Esophagus muscularis mucosa (tissue), 4 donors: ENCODE measurements at regions not wholly inside any gene's neighbourhood (a gene's known extent, or its start where the extent isn't known, plus 50 kb on each side); places are given as distances from the start of the nearest gene placed in this dataset.
"Not testable (repeated sequence)": the region's sequence is repeated elsewhere in the genome, so short reads cannot be mapped to it uniquely, and the experiment has no call there.

ENCODE experiments used
- DNase-seq: peaks from one replicate; pipeline ENCODE4 v3.0.0-alpha.2; 2017; ENCODE audit errors: extremely low spot score
- H3K27ac ChIP-seq, 4 donors: fragments of 200-600 bp; sonication (generic); replicated peaks in 1 of 4; 1 replicate in 3 of 4; 2 replicates in 1 of 4; pipeline ENCODE4 v1.5.1; 2016 to 2019; ENCODE audit warnings: mild to moderate bottlenecking in 1 of 4
- H3K27me3 ChIP-seq, 4 donors: fragments of 200-600 bp; sonication (generic); one replicate each; pipeline versions ENCODE4 v1.5.1 to v1.6.0; 2016 to 2019
- H3K36me3 ChIP-seq, 4 donors: fragments of 200-600 bp; sonication (generic); one replicate each; pipeline ENCODE4 v1.5.1; 2016 to 2019
- H3K4me1 ChIP-seq, 4 donors: fragments of 200-600 bp; sonication (generic); one replicate each; pipeline ENCODE4 v1.5.1; 2016 to 2019
- H3K4me3 ChIP-seq, 4 donors: fragments of 200-600 bp; sonication (generic); 1 replicate in 2 of 4; 2 replicates in 2 of 4; pipeline ENCODE4 v1.5.1; 2016 to 2019; ENCODE audit warnings: mild to moderate bottlenecking in 4 of 4, moderate library complexity in 1 of 4
- H3K9me3 ChIP-seq, 4 donors: fragments of 200-600 bp; sonication (generic); 1 replicate in 3 of 4; 2 replicates in 1 of 4; pipeline ENCODE4 v1.5.1; 2016 to 2019
- EP300 ChIP-seq: sonication (generic); formaldehyde crosslinking; IDR thresholded peaks from one replicate; pipeline ENCODE4 v1.6.1; 2017; ENCODE audit warnings: antibody characterized with exemption
- POLR2A ChIP-seq: fragments of 450-650 bp; IDR thresholded peaks from one replicate; pipeline ENCODE4 v1.6.1; 2017; ENCODE audit warnings: antibody characterized with exemption, moderate library complexity, mild to moderate bottlenecking, low read depth
- POLR2AphosphoS5 ChIP-seq, 2 donors: sonication (generic); formaldehyde crosslinking; IDR thresholded peaks; one replicate each; pipeline ENCODE4 v1.6.1; 2017; ENCODE audit warnings: antibody characterized with exemption in 2 of 2
- WGBS: methylation state at CpG from one replicate; pipeline ENCODE4 v1.1.5; 2018; 5-methylcytosine and 5-hydroxymethylcytosine counted together
- intact Hi-C: fragments of 100-400 bp; cut with DNase I; formaldehyde crosslinking; loops from one replicate; pipeline ENCODE4 v1.15.1; 2023
- TF ChIP-seq, protein P1 (sequence below), 3 experiments: fragments of 200-600 bp in 2 of 3; fragments of 450-650 bp in 1 of 3; sonication (generic) in 2 of 3; IDR thresholded peaks; one replicate each; pipeline ENCODE4 v1.5.1; 2017 to 2019; ENCODE audit warnings: antibody characterized with exemption in 3 of 3, mild to moderate bottlenecking in 2 of 3, moderate library complexity in 1 of 3

DNA sequence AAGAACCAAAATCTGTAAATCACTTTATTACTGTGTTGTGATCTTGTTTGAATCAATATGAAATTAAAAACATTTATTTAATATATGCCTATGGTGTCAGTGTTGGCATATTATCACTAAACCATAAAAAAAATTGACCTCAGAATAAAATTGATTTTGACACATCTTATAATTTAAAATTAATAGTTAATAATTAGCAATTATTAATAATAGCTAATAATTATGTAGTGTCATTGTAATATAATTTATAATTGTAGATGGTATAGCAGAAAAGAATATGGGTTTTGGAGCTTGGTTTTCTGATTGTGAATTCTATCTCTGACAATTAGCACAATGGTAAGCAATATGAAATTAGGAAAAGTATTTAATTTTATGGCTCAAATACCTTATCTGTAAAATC, 89.4 kb upstream of the CNTNAP2 start:
- Histone ChIP-seq H3K4me3 (no peak overlapping the region), H3K27me3 (no peaks in the 10 kb centered on the region), H3K27ac (no peak overlapping the region), H3K9me3 (no peaks in the 10 kb centered on the region), H3K4me1 (no peaks in the 10 kb centered on the region), H3K36me3 (no peaks in the 10 kb centered on the region)
- TF ChIP-seq POLR2AphosphoS5 (IDR thresholded peaks at IDR 0.05) (no peak), POLR2A (no peak), EP300 (no peak)
- TF ChIP-seq, protein P1, sequence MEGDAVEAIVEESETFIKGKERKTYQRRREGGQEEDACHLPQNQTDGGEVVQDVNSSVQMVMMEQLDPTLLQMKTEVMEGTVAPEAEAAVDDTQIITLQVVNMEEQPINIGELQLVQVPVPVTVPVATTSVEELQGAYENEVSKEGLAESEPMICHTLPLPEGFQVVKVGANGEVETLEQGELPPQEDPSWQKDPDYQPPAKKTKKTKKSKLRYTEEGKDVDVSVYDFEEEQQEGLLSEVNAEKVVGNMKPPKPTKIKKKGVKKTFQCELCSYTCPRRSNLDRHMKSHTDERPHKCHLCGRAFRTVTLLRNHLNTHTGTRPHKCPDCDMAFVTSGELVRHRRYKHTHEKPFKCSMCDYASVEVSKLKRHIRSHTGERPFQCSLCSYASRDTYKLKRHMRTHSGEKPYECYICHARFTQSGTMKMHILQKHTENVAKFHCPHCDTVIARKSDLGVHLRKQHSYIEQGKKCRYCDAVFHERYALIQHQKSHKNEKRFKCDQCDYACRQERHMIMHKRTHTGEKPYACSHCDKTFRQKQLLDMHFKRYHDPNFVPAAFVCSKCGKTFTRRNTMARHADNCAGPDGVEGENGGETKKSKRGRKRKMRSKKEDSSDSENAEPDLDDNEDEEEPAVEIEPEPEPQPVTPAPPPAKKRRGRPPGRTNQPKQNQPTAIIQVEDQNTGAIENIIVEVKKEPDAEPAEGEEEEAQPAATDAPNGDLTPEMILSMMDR (IDR thresholded peaks at IDR 0.05): no peak
- no peak for DNase-seq
- intact Hi-C loops: no loop called here

DNA sequence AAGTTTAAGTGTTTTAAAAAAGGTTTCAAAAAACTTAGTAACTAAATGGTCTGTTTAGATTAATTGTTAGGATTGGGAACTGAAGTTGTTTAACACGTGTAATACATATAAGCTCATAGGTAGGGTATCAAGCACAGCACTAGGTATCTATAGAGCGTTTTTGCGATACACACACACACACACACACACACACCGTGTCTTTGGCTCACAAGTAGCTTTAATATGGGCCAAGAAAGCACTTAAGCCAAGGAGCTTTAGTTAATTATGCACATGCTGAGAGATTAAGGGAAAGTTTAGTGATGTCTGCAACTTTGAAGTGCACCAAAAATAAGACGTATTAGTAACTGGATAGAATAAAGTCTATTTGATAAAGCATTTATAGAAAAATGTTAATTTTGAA, 93.8 kb upstream of the CNTNAP2 start:
- 82% methylated on average over 5 of the region's 5 CpGs for WGBS
- H3K4me3 ChIP-seq: no peak overlapping the region
- no peak overlapping the region for H3K27ac ChIP-seq
- no peaks in the 10 kb centered on the region for H3K9me3 ChIP-seq
- no peaks in the 10 kb centered on the region for H3K4me1 ChIP-seq
- DNase-seq: no peak
- TF ChIP-seq, protein P1 (IDR thresholded peaks at IDR 0.05): no peak
- TF ChIP-seq POLR2AphosphoS5 (IDR thresholded peaks at IDR 0.05): no peak
- intact Hi-C loops: no loop called here
- no peaks in the 10 kb centered on the region for H3K36me3 ChIP-seq
- H3K27me3 ChIP-seq: no peaks in the 10 kb centered on the region

DNA sequence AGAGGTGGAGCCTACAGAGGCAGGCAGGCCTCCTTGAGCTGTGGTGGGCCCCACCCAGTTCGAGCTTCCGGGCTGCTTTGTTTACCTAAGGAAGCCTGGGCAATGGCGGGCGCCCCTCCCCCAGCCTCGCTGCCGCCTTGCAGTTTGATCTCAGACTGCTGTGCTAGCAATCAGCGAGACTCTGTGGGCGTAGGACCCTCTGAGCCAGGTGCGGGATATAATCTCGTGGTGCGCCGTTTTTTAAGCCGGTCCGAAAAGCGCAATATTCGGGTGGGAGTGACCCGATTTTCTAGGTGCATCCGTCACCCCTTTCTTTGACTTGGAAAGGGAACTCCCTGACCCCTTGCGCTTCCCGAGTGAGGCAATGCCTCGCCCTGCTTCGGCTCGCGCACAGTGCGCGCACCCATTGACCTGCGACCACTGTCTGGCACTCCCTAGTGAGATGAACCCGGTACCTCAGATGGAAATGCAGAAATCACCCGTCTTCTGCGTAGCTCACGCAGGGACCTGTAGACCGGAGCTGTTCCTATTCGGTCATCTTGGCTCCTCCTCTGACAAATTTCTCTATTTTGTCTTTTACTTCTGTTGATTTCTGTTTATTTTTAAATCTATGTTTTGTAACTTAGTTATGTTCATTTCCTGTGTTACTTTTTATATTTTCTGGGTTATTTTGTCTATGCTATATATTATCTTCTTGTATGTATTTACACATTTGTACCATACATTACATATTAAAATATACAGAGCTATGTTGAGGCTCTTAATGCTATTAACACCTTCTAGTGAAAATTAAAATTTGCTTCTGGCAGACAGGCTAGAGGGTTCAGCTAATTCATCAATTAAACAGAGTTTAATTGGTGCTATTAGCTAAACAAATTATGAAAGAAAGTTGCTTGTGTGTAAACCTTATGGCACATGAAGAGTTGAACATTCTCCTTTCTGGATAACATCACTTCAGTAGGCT, 97.3 kb upstream of the CNTNAP2 start:
- H3K9me3 ChIP-seq, H3K4me1 ChIP-seq, H3K4me3 ChIP-seq, H3K36me3 ChIP-seq, DNase-seq, H3K27ac ChIP-seq, H3K27me3 ChIP-seq, intact Hi-C loops: not testable (repeated sequence)
- 96% methylated on average over 23 of the region's 33 CpGs for WGBS

DNA sequence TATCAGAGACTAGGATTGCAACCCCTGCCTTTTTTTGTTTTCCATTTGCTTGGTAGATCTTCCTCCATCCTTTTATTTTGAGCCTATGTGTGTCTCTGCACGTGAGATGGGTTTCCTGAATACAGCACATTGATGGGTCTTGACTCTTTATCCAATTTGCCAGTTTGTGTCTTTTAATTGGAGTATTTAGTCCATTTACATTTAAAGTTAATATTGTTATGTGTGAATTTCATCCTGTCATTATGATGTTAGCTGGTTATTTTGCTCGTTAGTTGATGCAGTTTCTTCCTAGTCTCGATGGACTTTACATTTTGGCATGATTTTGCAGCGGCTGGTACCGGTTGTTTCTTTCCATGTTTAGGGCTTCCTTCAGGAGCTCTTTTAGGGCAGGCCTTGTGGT, 99.2 kb upstream of the CNTNAP2 start:
- WGBS: 91% methylated on average over 5 of the region's 5 CpGs
- intact Hi-C loops, DNase-seq, H3K27me3 ChIP-seq, H3K4me3 ChIP-seq, H3K9me3 ChIP-seq, H3K36me3 ChIP-seq, H3K4me1 ChIP-seq, H3K27ac ChIP-seq: not testable (repeated sequence)

DNA sequence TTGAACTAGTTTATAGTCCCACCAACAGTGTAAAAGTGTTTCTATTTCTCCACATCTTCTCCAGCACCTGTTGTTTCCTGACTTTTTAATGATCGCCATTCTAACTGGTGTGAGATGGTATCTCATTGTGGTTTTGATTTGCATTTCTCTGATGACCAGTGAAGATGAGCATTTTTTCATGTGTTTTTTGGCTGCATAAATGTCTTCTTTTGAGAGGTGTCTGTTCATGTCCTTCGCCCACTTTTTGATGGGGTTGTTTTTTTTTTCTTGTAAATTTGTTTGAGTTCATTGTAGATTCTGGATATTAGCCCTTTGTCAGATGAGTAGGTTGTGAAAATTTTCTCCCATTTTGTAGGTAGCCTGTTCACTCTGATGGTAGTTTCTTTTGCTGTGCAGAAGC, 102.4 kb upstream of the CNTNAP2 start:
- H3K27ac ChIP-seq, H3K9me3 ChIP-seq, intact Hi-C loops, H3K27me3 ChIP-seq, H3K4me3 ChIP-seq, H3K4me1 ChIP-seq, DNase-seq, H3K36me3 ChIP-seq: not testable (repeated sequence)
- 84% methylated on average over 2 of the region's 2 CpGs for WGBS

DNA sequence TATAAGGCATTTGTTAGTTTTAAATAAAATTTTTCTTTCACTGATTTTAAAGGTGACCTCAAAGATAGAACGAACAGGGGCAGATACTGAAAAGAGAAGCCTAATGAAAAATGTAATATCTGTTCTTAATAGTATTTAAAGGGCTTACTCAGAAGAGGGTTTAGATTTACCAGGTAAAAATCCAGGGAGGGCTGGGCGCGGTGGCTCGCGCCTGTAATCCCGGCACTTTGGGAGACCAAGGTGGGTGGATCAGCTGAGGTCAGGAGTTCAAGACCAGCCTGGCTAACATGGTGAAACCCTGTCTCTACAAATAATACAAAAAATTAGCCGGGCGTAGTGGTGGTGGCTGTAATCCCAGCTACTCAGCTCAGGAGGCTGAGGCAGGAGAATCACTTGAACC, 108.3 kb upstream of the CNTNAP2 start:
- Histone ChIP-seq H3K27me3 (no peaks in the 10 kb centered on the region), H3K27ac (no peak overlapping the region), H3K4me3 (no peak overlapping the region), H3K4me1 (no peaks in the 10 kb centered on the region), H3K9me3 (no peaks in the 10 kb centered on the region), H3K36me3 (no peaks in the 10 kb centered on the region)
- no peak for DNase-seq
- intact Hi-C loops: no loop called here
- WGBS: 88% methylated on average over 8 of the region's 8 CpGs
- no peak for TF ChIP-seq EP300
- no peak for TF ChIP-seq POLR2A
- no peak for TF ChIP-seq POLR2AphosphoS5 (IDR thresholded peaks at IDR 0.05)
- TF ChIP-seq, protein P1 (IDR thresholded peaks at IDR 0.05): no peak
